HG02798 (cell line): ENCODE measurements at regions not wholly inside any gene's neighbourhood (a gene's known extent, or its start where the extent isn't known, plus 50 kb on each side); places are given as distances from the start of the nearest gene placed in this dataset.
"Not testable (repeated sequence)": the region's sequence is repeated elsewhere in the genome, so short reads cannot be mapped to it uniquely, and the experiment has no call there.

ENCODE experiments used
- ATAC-seq: cut with Tn5 transposase; IDR thresholded peaks from one replicate; pipeline ENCODE4 v1.9.1; 2021; ENCODE audit warnings: mild to moderate bottlenecking; ENCODE audit not compliant: unreplicated experiment, poor library complexity

DNA sequence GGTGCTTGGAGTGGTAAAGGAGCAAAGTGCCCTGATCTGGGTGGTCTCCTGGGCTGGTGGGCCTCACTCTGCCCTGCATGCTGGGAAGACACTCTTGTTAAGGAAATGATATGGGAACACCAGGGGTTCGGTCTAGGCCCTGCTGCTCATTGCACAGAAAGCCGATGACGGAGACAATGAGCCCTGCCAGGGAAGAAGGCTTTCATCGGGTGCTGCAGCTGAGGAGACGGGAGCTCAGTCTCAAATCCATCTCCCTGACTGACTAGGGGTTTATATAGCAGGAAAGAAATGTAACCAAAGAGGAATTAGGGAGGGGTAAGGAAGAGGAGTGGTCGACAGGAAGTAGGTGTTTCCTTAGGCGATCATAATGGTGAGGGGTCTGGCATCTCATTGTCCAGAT lies 253.4 kb downstream of the TEX29 start:
- ATAC-seq: no peak

GRCh38 chr13:111575276-111575675 lies 254.8 kb downstream of the TEX29 start:
- no peak for ATAC-seq

DNA sequence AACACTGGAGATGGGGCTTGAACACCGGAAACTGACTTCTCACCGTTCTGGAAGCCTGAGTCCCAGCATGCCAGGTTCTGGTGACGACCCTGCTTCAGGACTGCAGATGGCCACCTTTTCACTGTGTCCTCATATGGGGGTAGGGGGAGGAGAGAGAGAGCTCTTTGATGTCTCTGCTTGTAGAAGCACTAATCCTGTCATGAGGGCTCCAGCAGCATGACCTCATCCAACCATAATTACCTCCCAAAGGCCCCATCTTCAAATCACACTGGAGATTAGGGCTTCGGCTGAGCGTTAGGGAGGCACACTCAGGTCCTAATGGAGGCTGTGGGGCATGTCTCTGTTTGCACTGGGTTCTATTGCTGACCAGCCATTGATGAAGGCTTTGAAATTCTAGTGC lies 255.3 kb downstream of the TEX29 start:
- no peak for ATAC-seq

DNA sequence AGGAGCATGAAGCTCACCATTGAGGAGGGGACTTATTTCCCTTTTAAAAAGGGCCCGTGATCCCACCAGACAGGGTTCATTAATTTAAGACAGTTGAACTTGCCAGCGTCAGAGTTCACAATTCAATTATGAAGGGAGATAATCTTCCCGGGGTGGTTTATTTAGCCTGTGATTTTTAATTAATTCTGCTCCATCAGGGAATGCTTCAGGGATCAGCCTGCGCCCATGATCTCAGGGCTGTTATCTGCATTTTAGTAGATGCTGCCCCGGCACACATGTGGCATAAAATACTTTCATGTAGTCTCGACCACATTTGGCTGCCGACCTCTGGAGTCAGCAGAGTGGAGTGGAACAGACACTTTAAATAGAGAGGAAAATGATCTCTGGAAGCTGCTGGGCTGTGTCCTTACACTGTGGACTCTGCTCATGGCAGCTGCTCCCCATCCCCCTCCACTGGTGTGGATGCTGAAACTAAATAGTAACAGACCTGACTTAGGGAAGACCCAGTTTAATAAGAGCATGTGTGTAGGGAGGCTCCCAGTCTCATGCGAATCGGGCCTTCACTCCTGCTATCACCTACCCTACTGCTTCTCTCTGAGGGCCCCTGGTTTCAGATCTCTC lies 256.9 kb downstream of the TEX29 start:
- no peak for ATAC-seq

GRCh38 chr13:111577956-111578605 lies 257.6 kb downstream of the TEX29 start:
- no peak for ATAC-seq

DNA sequence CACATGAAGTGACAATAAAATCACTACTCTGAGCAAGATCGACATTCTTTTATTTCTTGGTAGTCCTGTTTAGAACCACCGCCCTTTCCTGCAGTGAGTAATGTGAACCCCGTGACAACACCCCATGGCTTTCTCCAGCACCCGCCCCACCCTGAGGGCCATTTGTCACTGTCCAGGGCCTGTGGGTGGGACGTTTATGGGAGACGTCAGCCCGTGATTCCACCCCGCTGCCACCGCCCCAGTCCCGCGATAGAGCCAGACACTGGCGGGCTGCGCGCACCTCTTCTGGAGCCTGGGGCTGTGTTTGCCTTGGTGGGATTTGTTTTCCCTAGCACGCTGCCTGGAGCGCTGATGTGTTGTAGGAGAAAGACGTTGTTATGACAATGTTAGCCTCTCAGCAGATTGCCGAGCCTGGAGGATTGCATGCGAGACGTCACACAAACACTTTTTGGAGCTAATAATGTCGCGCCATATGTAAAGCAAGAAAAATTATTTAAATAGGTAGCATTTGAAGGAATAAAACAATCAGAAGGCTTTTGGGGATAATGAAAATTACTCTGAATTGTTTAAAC lies 263.7 kb downstream of the TEX29 start:
- ATAC-seq: no peak

- no peak for ATAC-seq
Observed at GRCh38 chr13:111584870-111585269, 264.4 kb downstream of the TEX29 start.

GRCh38 chr13:111586291-111586690 lies 265.8 kb downstream of the TEX29 start:
- ATAC-seq: no peak

GRCh38 chr13:111587249-111587648 lies 266.8 kb downstream of the TEX29 start:
- no peak for ATAC-seq

- ATAC-seq: no peak
Observed at GRCh38 chr13:111589321-111589720, 268.9 kb downstream of the TEX29 start.

DNA sequence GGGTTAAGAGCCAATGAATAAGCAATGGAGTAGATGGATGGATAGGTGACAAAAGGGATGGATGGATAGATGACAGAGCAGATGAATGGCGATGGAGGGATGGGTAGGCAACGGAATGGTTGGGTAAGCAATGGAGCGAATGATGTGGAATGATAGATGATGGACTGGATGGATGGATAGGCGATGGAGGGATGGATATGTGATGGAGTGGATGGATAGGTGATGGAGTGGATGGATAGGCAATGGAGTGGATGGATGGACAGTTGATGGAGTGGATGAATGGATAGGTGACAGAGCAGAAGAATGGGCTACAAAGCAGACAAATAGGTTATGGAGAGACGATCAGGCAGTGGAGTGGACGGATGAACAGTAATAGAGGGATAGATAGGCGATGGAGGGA lies 269.6 kb downstream of the TEX29 start:
- ATAC-seq: no peak

GRCh38 chr13:111590796-111591195 lies 270.4 kb downstream of the TEX29 start:
- no peak for ATAC-seq

- not testable (repeated sequence) for ATAC-seq
Observed at GRCh38 chr13:111593490-111593889, 273.0 kb downstream of the TEX29 start.

- no peak for ATAC-seq
Observed at GRCh38 chr13:111594606-111595005, 274.2 kb downstream of the TEX29 start.

- ATAC-seq: no peak
Observed at GRCh38 chr13:111595276-111595675, 274.8 kb downstream of the TEX29 start.

DNA sequence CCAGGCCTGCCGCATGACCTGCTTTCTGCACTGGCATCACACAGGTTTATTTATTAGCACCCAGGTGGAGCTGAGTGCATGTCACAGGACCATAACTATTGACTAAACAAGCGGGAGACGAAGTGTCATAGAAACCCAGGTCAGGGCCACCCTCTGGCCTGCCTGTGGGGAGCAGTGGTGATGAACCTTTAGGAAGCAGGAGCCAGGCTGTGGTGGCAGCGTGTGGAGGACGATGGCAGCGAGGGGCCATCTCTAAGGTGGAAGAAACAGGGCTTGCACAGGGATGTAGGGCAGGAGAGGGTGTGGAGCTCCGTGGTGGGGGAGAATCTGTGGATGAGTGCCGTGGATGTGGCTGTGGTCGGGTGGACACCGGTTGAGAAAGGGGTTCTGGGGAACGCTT lies 275.3 kb downstream of the TEX29 start:
- no peak for ATAC-seq

DNA sequence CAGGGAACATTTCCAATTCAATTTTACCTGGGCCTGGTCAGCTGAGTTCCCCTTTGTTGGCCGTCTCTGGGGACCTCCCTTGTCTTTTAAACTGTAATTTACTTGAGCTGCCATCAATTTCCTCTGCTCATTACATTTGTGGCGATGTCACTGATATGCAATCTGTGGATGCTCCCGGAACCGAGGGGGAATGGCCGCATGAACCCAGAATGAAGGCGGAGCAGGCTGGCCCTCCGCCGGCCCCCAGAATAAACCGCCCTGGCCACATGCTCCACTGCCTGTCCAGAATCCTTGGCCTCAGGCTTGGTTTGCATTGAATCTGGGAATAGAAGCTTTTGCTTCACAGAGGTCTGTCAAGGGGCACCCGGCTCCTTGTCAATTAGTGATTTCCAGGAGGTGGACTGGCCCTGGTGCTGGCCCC lies 276.8 kb downstream of the TEX29 start:
- ATAC-seq: no peak

DNA sequence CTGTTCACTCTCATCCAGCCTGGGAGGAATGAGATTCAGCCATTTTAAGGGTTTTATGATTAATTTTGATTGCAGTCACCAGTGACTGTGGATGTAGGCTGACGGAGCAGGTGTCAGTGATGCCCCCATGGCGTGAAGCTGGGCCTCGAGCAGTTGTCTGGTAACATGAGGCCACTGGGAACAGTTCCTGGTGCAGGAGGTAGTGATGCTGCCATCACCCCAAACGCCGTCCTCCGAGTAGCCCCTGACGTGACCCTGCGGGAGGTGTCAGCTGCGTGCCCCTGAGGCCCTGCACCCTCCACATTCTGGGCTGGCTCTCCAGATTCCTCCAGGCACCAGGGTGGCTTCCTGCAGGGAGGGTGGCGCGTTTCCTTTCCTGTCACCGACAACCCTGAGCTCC lies 277.2 kb downstream of the TEX29 start:
- ATAC-seq: no peak

GRCh38 chr13:111598747-111599146 lies 278.3 kb downstream of the TEX29 start:
- no peak for ATAC-seq

DNA sequence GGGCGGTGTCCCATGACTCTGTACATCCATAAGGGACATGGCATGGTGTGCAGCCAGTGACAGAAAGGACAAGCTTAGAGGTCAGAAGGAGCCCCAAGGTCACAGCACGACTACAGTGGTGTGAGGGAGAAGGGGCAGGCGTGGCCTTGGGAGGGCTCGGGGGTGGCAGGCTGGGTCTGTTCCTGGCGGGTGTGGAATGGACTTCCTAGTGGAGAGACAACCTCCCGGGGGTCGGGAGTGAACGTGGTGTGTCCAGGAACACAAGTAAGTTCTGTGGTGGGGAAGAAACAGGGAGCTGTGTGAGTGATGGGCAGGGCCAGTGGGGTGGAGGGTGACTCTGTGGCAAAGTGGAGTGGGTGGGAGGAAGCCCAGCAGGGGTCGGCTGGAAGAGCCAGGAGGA lies 279.3 kb downstream of the TEX29 start:
- no peak for ATAC-seq

DNA sequence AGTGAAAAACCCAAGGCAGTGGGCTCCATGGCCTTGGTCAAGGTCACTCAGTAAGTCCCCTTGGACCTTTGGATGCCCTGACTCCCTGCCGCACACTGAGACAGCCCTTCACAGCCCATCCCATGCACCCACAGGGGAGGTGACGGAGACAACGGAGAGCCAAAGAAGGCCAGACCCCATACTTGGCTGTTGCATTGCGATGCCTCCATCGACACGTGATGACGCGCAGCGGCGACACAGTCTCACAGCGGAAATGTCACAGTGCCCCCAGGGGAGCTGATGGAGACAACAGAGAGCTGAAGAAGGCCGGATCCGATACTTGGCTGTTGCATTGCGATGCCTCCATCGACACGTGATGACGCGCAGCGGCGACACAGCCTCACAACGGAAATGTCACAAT lies 282.4 kb downstream of the TEX29 start:
- no peak for ATAC-seq

DNA sequence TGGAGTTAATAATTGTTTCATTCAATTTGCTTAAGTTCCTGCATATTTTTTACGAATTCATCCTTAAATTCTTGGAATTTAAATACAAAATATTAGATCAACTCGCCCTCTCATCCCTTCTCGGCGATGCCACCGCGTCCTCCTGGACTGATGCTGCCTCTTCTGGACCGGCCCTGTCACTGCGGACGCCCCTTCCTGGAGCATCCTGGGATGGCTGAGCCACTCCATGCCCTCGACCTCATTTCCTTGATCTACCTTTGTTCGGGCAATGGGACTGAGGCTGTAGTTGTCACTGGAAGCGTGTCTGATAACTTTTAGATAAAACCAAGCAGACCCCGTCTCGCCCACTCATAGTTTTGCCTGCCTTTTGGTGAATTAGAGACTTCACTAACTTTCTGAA lies 283.7 kb downstream of the TEX29 start:
- ATAC-seq: no peak
